Osteocyte (in vitro differentiated cells): ENCODE measurements at regions not wholly inside any gene's neighbourhood (a gene's known extent, or its start where the extent isn't known, plus 50 kb on each side); places are given as distances from the start of the nearest gene placed in this dataset.

Source experiments
- DNase-seq: peaks from one replicate; pipeline ENCODE4 v3.0.0; 2021; ENCODE audit warnings: mixed read lengths; ENCODE audit not compliant: unreplicated experiment; ENCODE audit errors: extremely low spot score
- H3K27ac Mint-ChIP-seq: one replicate; pipeline ENCODE4 v1.8.0; 2021; ENCODE audit warnings: mild to moderate bottlenecking, mixed read lengths; ENCODE audit not compliant: unreplicated experiment
- H3K27me3 Mint-ChIP-seq: one replicate; pipeline ENCODE4 v1.8.0; 2021; ENCODE audit warnings: mixed read lengths; ENCODE audit not compliant: unreplicated experiment
- H3K36me3 Mint-ChIP-seq: one replicate; pipeline ENCODE4 v1.8.0; 2021; ENCODE audit warnings: mixed read lengths; ENCODE audit not compliant: unreplicated experiment
- H3K4me1 Mint-ChIP-seq: one replicate; pipeline ENCODE4 v1.8.0; 2021; ENCODE audit warnings: mixed read lengths; ENCODE audit not compliant: unreplicated experiment
- H3K4me3 Mint-ChIP-seq: one replicate; pipeline ENCODE4 v1.8.0; 2021; ENCODE audit warnings: mild to moderate bottlenecking, moderate library complexity, mixed read lengths; ENCODE audit not compliant: unreplicated experiment
- H3K9me3 Mint-ChIP-seq: one replicate; pipeline ENCODE4 v1.8.0; 2021; ENCODE audit warnings: mixed read lengths; ENCODE audit not compliant: unreplicated experiment
- TF ChIP-seq, protein P1 (sequence below): fragments of 200-600 bp; sonication (generic); IDR thresholded peaks from 2 replicates; pipeline ENCODE4 v1.5.0; 2021; ENCODE audit warnings: antibody characterized with exemption, mild to moderate bottlenecking, moderate library complexity

- H3K4me3 Mint-ChIP-seq, result no peak overlapping the region
- H3K36me3 Mint-ChIP-seq, result peaks cover 8% of the 10 kb centered on the region
- peaks cover 32% of the 10 kb centered on the region for H3K4me1 Mint-ChIP-seq
- TF ChIP-seq, protein P1, sequence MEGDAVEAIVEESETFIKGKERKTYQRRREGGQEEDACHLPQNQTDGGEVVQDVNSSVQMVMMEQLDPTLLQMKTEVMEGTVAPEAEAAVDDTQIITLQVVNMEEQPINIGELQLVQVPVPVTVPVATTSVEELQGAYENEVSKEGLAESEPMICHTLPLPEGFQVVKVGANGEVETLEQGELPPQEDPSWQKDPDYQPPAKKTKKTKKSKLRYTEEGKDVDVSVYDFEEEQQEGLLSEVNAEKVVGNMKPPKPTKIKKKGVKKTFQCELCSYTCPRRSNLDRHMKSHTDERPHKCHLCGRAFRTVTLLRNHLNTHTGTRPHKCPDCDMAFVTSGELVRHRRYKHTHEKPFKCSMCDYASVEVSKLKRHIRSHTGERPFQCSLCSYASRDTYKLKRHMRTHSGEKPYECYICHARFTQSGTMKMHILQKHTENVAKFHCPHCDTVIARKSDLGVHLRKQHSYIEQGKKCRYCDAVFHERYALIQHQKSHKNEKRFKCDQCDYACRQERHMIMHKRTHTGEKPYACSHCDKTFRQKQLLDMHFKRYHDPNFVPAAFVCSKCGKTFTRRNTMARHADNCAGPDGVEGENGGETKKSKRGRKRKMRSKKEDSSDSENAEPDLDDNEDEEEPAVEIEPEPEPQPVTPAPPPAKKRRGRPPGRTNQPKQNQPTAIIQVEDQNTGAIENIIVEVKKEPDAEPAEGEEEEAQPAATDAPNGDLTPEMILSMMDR, result no peak
- DNase-seq, result no peak
- no peak overlapping the region for H3K27ac Mint-ChIP-seq
- H3K9me3 Mint-ChIP-seq, result peaks cover 3% of the 10 kb centered on the region
- no peaks in the 10 kb centered on the region for H3K27me3 Mint-ChIP-seq
Measured at GRCh38 chr5:96232602-96233001, 200.4 kb downstream of the PCSK1 start.

DNA sequence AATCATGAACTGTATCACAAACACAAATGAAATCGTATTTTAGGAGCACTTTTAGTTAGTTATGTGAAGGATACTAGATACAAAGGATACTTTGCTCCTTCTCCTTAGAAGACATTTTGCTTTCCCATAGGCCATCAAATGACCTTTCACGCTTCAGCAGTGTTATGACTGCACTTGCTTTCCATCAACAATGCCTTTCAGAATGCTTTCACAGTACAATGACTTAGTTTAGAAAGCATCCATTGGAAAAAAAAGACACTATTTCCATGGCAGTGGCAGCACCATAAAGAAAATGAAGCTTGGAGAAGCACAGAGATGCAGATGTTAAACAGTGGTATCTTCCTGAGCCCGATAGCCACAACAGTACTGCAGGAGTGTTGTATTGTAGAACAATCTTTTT lies 203.9 kb downstream of the PCSK1 start:
- no peak for DNase-seq
- Mint-ChIP-seq H3K4me3 (no peak overlapping the region), H3K27me3 (no peaks in the 10 kb centered on the region), H3K9me3 (peaks cover 3% of the 10 kb centered on the region), H3K4me1 (peaks cover 34% of the 10 kb centered on the region), H3K27ac (no peak overlapping the region), H3K36me3 (peaks cover 8% of the 10 kb centered on the region)
- TF ChIP-seq, protein P1, result no peak

DNA sequence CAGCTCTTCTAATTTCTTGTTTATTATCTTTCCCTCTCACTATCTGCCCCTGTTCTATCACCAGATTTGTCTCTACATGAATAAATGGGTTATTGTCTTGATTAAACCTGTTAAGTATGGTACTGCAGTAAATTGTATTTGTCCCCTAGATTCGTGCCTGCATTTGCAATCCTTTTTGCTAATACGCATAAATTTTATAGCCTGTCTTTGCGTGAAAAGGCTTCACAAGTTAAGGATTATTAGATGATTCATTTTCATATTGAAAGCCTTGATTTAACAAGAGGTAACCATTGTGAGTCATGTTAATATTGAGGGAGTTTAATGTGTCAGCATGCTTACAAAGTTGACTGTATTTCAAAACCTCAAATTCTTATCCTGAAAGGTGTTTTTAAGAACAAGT lies 204.6 kb downstream of the PCSK1 start:
- Mint-ChIP-seq H3K36me3 (peaks cover 8% of the 10 kb centered on the region), H3K9me3 (peaks cover 3% of the 10 kb centered on the region), H3K4me1 (peaks cover 30% of the 10 kb centered on the region), H3K4me3 (no peak overlapping the region), H3K27me3 (no peaks in the 10 kb centered on the region), H3K27ac (peak overlapping the region; percentile 99)
- DNase-seq, result no peak
- TF ChIP-seq, protein P1, result no peak

DNA sequence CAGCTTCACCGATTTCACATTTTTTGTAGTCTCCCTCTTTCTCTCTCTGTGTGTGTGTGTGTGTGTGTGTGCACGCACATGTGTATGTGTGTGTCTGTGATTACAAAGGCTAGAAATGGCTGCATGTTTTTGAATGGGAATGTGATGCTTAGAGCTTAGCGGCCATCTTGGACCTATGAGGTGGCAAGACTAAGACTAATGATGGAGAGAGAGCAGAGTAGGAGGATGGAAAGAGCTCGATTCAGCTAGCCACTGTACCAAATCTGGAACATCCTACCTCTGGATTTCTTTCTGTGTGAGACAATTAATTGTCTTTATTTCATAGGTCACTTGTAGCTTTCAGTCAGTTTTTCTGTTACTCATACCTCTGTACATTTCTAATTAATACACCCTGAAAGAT lies 205.1 kb downstream of the PCSK1 start:
- Mint-ChIP-seq H3K27ac (peak overlapping the region; percentile 99), H3K9me3 (peaks cover 3% of the 10 kb centered on the region), H3K27me3 (no peaks in the 10 kb centered on the region), H3K4me1 (peaks cover 30% of the 10 kb centered on the region), H3K4me3 (no peak overlapping the region), H3K36me3 (peaks cover 8% of the 10 kb centered on the region)
- TF ChIP-seq, protein P1, result no peak
- no peak for DNase-seq

- peak overlapping the region; percentile 62 for H3K4me3 Mint-ChIP-seq
- peaks cover 33% of the 10 kb centered on the region for H3K4me1 Mint-ChIP-seq
- no peaks in the 10 kb centered on the region for H3K27me3 Mint-ChIP-seq
- H3K9me3 Mint-ChIP-seq, result peaks cover 8% of the 10 kb centered on the region
- TF ChIP-seq, protein P1, result no peak
- H3K27ac Mint-ChIP-seq, result peak overlapping the region; percentile 99
- H3K36me3 Mint-ChIP-seq, result peaks cover 4% of the 10 kb centered on the region
- DNase-seq, result no peak
Measured at GRCh38 chr5:96226941-96227552, 206.0 kb downstream of the PCSK1 start.
